Osteoblast (primary cell): ENCODE measurements at regions not wholly inside any gene's neighbourhood (a gene's known extent, or its start where the extent isn't known, plus 50 kb on each side); places are given as distances from the start of the nearest gene placed in this dataset.

Experiments used
- DNase-seq: peaks from one replicate; pipeline ENCODE4 v3.0.0; 2011; ENCODE audit warnings: low spot score, mixed read lengths; ENCODE audit not compliant: insufficient read length; ENCODE audit errors: missing footprints
- H2AFZ ChIP-seq: 2 replicates; pipeline ENCODE4 v1.6.0; 2011; ENCODE audit warnings: mild to moderate bottlenecking, low read length
- H3K27ac ChIP-seq: 2 replicates; pipeline ENCODE4 v1.5.1; 2011; ENCODE audit warnings: mild to moderate bottlenecking, low read depth, low read length, moderate library complexity
- H3K27me3 ChIP-seq: 2 replicates; pipeline ENCODE4 v1.6.0; 2012; ENCODE audit warnings: mild to moderate bottlenecking, control low read depth, inconsistent platforms, low read length, moderate library complexity; ENCODE audit not compliant: insufficient read depth
- H3K36me3 ChIP-seq: 2 replicates; pipeline ENCODE4 v1.5.1; 2011; ENCODE audit warnings: mild to moderate bottlenecking, low read length, control low read depth, moderate library complexity; ENCODE audit not compliant: insufficient read depth
- H3K4me1 ChIP-seq: 2 replicates; pipeline ENCODE4 v1.5.1; 2011; ENCODE audit warnings: mild to moderate bottlenecking, low read length, control low read depth, moderate library complexity; ENCODE audit not compliant: insufficient read depth
- H3K4me2 ChIP-seq: 2 replicates; pipeline ENCODE4 v1.6.0; 2011; ENCODE audit warnings: mild to moderate bottlenecking, low read length; ENCODE audit not compliant: insufficient read depth
- H3K4me3 ChIP-seq: fragments of 200-600 bp; sonication (generic); 3 replicates; pipeline ENCODE4 v1.5.1; 2012; ENCODE audit warnings: mild to moderate bottlenecking, low read length, inconsistent platforms; ENCODE audit not compliant: insufficient read depth
- H3K79me2 ChIP-seq: 2 replicates; pipeline ENCODE4 v1.6.0; 2012; ENCODE audit warnings: mild to moderate bottlenecking, low read length, control low read depth, inconsistent platforms; ENCODE audit not compliant: insufficient read depth
- H3K9me3 ChIP-seq: 2 replicates; pipeline ENCODE4 v1.5.1; 2011; ENCODE audit warnings: low read depth, low read length, control low read depth
- H4K20me1 ChIP-seq: 2 replicates; pipeline ENCODE4 v1.6.0; 2012; ENCODE audit warnings: mild to moderate bottlenecking, low read length, control low read depth; ENCODE audit not compliant: insufficient read depth
- CTCF ChIP-seq: IDR thresholded peaks from 2 replicates; pipeline ENCODE4 v1.5.1; 2011; ENCODE audit warnings: mild to moderate bottlenecking, low read depth, low read length, moderate library complexity; ENCODE audit errors: extremely low read depth

GRCh38 chr11:29163231-29163630 is 853.6 kb downstream of the KCNA4 start:
- no peaks in the 10 kb centered on the region for H3K9me3 ChIP-seq
- no peak overlapping the region for H3K27ac ChIP-seq
- H3K27me3 ChIP-seq, result no peaks in the 10 kb centered on the region
- peaks cover 9% of the 10 kb centered on the region for H3K4me1 ChIP-seq
- no peak overlapping the region for H3K4me3 ChIP-seq
- H3K4me2 ChIP-seq, result no peak overlapping the region
- H3K36me3 ChIP-seq, result no peaks in the 10 kb centered on the region
- TF ChIP-seq CTCF, result no peak
- no peak overlapping the region for H2AFZ ChIP-seq
- H4K20me1 ChIP-seq, result no peaks in the 10 kb centered on the region
- H3K79me2 ChIP-seq, result no peaks in the 10 kb centered on the region
- no peak for DNase-seq

GRCh38 chr11:29162491-29162890 is 854.3 kb downstream of the KCNA4 start:
- Histone ChIP-seq H3K36me3 (no peaks in the 10 kb centered on the region), H3K4me3 (no peak overlapping the region), H4K20me1 (no peaks in the 10 kb centered on the region), H3K9me3 (no peaks in the 10 kb centered on the region), H3K4me1 (peaks cover 9% of the 10 kb centered on the region), H2AFZ (no peak overlapping the region), H3K79me2 (no peaks in the 10 kb centered on the region), H3K27me3 (no peaks in the 10 kb centered on the region), H3K4me2 (no peak overlapping the region), H3K27ac (no peak overlapping the region)
- no peak for DNase-seq
- TF ChIP-seq CTCF, result no peak

GRCh38 chr11:29161191-29161590 is 855.6 kb downstream of the KCNA4 start:
- Histone ChIP-seq H2AFZ (no peak overlapping the region), H3K4me1 (peaks cover 9% of the 10 kb centered on the region), H3K27me3 (no peaks in the 10 kb centered on the region), H3K4me2 (no peak overlapping the region), H3K36me3 (no peaks in the 10 kb centered on the region), H3K4me3 (no peak overlapping the region), H4K20me1 (no peaks in the 10 kb centered on the region), H3K27ac (peak overlapping the region; percentile 17), H3K9me3 (no peaks in the 10 kb centered on the region), H3K79me2 (no peaks in the 10 kb centered on the region)
- TF ChIP-seq CTCF, result no peak
- DNase-seq, result no peak

- peaks cover 9% of the 10 kb centered on the region for H3K4me1 ChIP-seq
- H2AFZ ChIP-seq, result no peak overlapping the region
- no peaks in the 10 kb centered on the region for H4K20me1 ChIP-seq
- no peak for DNase-seq
- H3K27ac ChIP-seq, result peak overlapping the region; percentile 35
- no peaks in the 10 kb centered on the region for H3K9me3 ChIP-seq
- no peaks in the 10 kb centered on the region for H3K79me2 ChIP-seq
- TF ChIP-seq CTCF, result peak; percentile 68
- H3K27me3 ChIP-seq, result no peaks in the 10 kb centered on the region
- no peak overlapping the region for H3K4me3 ChIP-seq
- no peaks in the 10 kb centered on the region for H3K36me3 ChIP-seq
- H3K4me2 ChIP-seq, result no peak overlapping the region
Measured at GRCh38 chr11:29159552-29160465, 857.0 kb downstream of the KCNA4 start.
